AG09319 (cell line): ENCODE measurements at regions not wholly inside any gene's neighbourhood (a gene's known extent, or its start where the extent isn't known, plus 50 kb on each side); places are given as distances from the start of the nearest gene placed in this dataset.
A peak's percentile ranks its signal among the peaks of the same experiment; 100 is the strongest.

ENCODE experiments used
- DNase-seq: peaks from one replicate; pipeline ENCODE4 v3.0.0-alpha.2; 2010; ENCODE audit warnings: low read depth; ENCODE audit errors: extremely low read depth
- TF ChIP-seq, protein P1 (sequence below): IDR thresholded peaks from 2 replicates; pipeline ENCODE4 v1.5.1; 2011; ENCODE audit warnings: low read depth, mild to moderate bottlenecking, inconsistent platforms, low read length, moderate library complexity

DNA sequence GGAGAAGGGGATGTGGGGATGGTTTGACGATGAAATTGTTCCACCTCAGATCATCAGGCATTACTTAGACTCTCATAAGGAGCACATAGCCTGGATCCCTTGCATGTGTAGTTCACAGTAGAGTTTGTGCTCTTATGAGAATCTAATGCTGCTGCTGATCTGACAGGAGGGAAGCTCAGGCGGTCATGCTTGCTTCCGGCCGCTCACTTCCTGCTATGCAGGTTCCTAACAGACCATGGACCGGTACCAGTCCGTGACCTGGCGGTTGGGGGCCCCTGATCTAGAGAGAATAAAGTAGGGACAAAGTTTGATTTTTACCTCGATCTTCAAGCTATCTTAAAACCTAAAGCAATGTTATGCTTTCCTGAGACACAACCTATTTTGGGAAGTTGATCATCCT is 373.8 kb upstream of the ARGLU1 start:
- DNase-seq = no peak

DNA sequence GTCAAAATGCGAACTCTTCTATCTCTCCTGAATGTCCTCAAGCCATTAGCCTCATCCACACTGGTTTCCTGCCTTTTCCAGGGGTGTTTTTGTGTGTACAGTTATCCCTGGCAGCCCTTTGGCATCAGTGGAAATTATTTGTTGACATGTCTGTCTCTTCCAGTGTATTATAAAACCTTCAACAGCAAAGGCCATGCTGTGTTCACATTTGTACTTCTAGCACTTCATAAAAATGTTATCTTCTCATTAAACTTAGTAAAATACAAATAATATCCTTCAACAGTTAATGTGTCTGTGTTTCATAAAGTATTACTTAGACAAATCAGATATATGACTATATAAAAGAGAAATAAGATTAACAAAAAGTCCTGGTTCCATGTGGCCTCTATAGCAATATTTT is 359.5 kb upstream of the ARGLU1 start:
- no peak for DNase-seq
- TF ChIP-seq, protein P1, sequence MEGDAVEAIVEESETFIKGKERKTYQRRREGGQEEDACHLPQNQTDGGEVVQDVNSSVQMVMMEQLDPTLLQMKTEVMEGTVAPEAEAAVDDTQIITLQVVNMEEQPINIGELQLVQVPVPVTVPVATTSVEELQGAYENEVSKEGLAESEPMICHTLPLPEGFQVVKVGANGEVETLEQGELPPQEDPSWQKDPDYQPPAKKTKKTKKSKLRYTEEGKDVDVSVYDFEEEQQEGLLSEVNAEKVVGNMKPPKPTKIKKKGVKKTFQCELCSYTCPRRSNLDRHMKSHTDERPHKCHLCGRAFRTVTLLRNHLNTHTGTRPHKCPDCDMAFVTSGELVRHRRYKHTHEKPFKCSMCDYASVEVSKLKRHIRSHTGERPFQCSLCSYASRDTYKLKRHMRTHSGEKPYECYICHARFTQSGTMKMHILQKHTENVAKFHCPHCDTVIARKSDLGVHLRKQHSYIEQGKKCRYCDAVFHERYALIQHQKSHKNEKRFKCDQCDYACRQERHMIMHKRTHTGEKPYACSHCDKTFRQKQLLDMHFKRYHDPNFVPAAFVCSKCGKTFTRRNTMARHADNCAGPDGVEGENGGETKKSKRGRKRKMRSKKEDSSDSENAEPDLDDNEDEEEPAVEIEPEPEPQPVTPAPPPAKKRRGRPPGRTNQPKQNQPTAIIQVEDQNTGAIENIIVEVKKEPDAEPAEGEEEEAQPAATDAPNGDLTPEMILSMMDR = no peak

More for the DNA sequence above, 373.8 kb upstream of the ARGLU1 start:
- TF ChIP-seq, protein P1 = no peak

GRCh38 chr13:106922384-106922783 is 354.4 kb upstream of the ARGLU1 start:
- no peak for DNase-seq
- TF ChIP-seq, protein P1 = no peak

GRCh38 chr13:106919638-106920037 is 351.7 kb upstream of the ARGLU1 start:
- TF ChIP-seq, protein P1 = no peak
- no peak for DNase-seq

DNA sequence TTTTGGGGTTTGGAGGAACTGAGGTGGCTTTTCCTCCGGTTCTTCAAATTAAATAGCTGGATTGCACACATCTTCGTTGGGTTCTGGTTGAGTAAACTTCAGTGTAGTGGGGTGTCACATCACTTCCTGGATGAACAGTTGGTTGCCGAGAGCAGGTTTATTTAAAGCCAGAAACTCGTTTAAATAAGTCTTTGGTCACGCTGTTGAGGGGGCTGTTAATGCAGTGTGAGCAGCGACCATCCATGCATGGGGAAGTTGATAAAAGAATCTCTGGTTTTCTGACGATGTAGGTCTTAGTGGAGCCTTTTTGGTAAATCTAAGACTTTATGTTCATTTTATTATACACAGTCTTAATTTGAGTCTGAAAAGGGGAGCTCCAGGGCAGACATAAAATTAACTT is 351.2 kb upstream of the ARGLU1 start:
- TF ChIP-seq, protein P1 = no peak
- no peak for DNase-seq

DNA sequence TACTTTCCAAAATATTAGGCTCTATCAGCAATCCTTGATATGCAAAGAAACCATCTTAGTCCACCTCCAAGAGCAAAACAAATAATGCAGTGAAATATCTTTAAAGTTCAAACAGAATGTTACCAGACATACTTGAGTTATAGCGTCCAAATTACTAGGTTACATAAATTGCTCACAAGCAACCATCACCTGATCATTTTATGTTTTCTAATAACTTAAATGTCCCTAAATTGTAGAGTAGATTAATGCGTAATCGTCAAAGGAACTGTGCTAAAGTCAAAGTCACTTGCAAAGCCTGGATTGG is 350.6 kb upstream of the ARGLU1 start:
- TF ChIP-seq, protein P1 = no peak
- DNase-seq = no peak

- peak; percentile 36 for DNase-seq
- TF ChIP-seq, protein P1 = peak; percentile 97
Observed at GRCh38 chr13:106917673-106918556, 350.0 kb upstream of the ARGLU1 start.
